Hypothalamus (tissue), 51 donors: ENCODE measurements at regions not wholly inside any gene's neighbourhood (a gene's known extent, or its start where the extent isn't known, plus 50 kb on each side); places are given as distances from the start of the nearest gene placed in this dataset.

Source experiments
- DNase-seq, 51 donors: peaks; one replicate each; lab custom pipeline; 2025; lab: John Stamatoyannopoulos, UW

- DNase-seq, result no peak
Measured at GRCh38 chr3:187992609-187993008, 161.3 kb upstream of the LPP start.

- DNase-seq, result no peak
Measured at GRCh38 chr3:187994221-187995042, 159.5 kb upstream of the LPP start.

- DNase-seq, result no peak
Measured at GRCh38 chr3:187995043-187995400, 158.9 kb upstream of the LPP start.

- DNase-seq, result no peak
Measured at GRCh38 chr3:187995667-187996066, 158.3 kb upstream of the LPP start.

GRCh38 chr3:187996609-187997008, 157.3 kb upstream of the LPP start:
- no peak for DNase-seq

- no peak for DNase-seq
Measured at GRCh38 chr3:187997490-187997889, 156.5 kb upstream of the LPP start.

DNA sequence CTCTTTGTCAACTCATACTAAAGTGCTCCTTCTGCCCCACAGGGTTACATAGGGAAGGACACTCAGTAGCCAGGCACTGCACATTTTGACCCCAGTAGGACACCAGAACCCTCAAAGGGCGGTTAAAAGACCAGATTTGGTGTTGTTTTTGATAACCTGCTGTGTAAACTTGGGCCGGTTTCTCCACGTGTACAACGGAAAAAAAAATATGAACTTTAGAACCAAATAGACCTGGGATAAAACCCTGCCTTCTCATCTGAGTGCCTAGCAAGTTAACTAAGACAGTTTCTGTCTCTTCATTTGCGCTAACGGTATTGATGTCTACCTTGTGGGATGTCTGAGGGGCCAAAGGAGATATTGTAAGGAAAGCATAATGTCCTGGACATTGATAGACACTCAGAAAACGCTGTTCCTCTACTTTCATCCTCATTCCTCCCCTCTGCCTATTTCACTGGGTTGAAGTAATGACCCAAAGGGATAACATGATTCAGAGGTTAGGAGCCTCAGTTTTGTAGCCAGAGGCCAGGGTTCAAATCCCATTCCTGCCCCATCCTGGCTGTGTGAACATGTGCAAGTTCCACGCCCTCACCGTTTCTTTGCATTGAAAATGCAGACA, 155.9 kb upstream of the LPP start:
- DNase-seq, result no peak

DNA sequence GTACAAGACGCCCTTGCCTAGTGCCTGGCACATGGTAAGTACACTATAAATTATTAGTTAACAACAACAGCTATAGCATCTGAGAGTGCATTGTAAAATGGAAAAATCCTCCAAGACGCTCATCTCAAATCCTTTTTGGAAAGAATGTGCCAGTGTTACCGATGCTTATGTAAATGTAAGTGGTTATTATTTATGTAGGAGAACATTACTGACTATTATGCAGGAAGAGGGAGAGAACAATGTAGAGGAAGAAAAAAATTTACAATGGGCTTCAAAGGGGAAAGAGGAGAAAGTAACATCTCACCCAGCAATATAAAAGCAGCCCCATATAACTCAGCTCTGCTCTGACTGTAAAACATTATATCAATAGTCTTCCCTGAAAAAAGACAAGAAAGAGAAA, 155.3 kb upstream of the LPP start:
- no peak for DNase-seq

DNA sequence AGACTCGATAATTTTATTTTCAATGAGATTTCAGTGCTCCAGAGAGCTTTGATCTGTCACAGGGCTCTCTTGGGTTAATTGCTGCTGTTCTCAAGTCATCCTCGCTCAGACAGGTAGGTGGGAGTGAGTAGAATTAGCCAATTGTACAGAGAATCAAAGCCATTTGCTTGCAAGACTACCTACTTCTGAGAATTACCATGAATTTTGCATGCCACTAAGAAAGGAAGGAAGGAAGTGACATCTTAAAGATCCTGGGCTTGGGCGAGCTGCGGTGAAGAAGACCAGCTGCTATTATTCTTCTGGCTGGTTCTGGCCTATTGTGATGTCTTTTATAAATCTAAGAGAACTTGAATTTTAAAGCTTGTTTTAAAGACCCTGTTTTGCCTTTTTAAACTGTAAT, 154.1 kb upstream of the LPP start:
- DNase-seq, result no peak

- peak in 1 of 51 donors; percentile 1 for DNase-seq
Measured at GRCh38 chr3:188000361-188000861, 153.5 kb upstream of the LPP start.

GRCh38 chr3:188001093-188001492, 152.9 kb upstream of the LPP start:
- no peak for DNase-seq

DNA sequence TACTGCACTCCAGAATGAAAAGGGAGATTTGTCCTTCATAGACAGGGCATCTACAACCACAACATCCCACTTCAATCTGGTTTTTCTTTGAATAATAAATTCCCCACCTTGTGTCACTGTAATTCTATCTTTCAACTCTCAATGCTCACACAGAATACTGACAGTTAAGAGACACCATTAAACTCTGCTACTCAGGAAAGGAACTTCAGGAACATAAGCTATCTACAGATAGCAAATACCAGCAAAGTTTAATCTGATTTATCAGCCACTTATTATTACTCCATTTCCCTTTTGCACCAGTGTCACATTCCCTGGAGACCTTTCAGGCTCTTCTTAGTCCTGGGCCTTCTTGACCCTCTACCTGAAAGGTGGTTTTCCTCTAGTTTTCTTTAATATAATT, 152.0 kb upstream of the LPP start:
- no peak for DNase-seq

- no peak for DNase-seq
Measured at GRCh38 chr3:188002626-188003138, 151.3 kb upstream of the LPP start.

GRCh38 chr3:188003188-188004171, 150.5 kb upstream of the LPP start:
- DNase-seq, result no peak

DNA sequence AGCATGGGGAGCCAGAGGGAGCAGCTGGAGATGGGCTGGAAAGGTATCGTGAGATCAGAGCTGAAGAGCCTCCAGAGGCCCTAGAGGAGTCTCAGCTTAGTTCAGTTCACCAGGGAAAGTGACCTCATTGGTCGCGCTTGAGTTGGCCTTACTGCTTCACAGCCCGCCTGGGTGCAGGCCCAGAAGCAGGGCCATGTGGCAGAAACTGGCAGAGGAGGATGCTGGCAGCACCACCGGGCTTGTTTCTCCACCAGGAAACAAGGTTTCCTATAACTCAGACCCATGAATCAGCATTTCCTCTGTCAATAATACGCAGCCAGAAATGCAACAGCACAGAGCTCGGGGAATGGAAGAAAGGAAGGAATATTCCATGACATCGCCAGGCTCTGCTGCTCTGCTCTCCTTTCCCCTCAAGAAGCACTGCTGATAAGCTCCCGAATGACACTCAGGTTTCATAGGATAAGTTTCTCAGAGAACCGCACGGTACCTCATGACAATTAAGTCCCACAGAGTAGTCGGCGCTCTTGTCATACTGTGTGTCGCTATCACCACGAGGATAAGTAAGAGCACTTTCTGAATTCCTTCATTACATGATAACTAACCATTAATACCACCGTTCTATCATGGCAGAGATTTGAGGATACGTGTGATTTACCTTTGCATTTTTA, 147.1 kb upstream of the LPP start:
- DNase-seq, result peak in 29 of 51 donors; percentile 7 to 68 (median 36)

DNA sequence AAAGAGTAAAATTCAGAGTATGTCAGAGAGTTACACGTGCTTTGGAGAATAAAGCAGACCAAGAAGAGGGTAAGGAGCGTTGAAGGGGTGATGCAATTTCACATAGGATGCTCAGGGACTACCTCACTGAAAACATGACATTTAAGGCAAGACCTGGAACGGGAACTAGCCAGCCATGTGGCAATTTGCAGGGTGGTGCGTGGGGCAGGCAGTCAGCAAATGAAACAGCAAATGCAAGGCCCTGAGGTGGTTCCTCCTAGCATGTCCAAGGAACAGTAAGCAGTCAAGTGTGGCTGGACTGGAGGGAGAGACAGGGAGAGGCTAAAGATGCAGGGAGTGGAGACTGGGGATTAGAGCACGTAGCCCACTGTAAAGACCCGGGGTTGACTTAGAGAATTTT, 146.1 kb upstream of the LPP start:
- DNase-seq, result no peak

DNA sequence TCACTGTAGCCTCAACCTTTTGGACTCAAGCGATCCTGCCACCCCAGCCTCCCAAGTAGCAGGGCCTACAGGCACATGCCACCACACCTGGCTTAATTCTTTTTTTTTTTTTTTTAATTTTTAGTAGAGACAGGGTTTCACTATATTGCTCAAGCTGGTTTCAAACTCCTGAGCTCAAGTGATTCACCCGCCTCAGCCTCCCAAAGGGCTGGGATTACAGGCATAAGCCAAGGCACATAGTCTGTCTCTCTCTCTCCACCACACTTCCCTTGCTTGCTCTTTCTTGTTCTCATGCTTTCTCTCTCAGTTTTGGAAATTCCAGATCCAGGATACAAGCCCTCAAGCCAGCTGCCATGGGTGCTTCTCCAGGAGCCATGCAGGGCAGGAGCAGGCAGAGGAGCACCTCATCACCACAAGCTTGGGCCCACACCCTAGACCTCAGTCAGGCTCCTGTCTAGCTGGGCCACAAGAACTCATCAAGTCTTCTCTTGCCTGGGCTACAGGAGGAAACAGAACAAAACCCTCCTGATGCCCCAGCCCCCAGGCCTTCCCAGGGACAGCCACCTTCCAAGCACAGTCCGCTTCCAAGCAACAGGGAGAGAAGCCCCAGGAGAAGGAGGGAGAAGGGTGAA, 145.3 kb upstream of the LPP start:
- no peak for DNase-seq

GRCh38 chr3:188010478-188010877, 143.5 kb upstream of the LPP start:
- DNase-seq, result no peak

DNA sequence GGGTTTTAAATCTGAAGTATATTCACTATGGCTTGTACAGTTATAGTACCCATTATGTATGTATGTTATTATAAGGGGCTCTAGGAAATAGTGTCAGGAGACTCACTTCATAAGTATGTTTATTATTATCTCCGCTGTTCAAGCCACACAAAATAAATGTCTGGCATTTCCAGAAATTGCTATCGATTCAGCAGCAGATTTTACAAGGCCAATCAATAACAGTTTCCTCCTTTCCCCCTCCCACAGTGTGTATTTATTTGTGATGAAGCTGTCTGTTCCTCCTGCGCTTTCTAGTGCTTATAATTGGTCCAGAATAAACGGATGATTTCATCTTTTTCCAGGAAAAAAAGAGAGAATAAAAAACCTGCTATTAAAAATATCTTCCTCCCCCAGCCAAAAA, 134.2 kb upstream of the LPP start:
- no peak for DNase-seq

- DNase-seq, result no peak
Measured at GRCh38 chr3:188021041-188021440, 132.9 kb upstream of the LPP start.
